Left cardiac atrium (tissue), 4 donors: ENCODE measurements at regions not wholly inside any gene's neighbourhood (a gene's known extent, or its start where the extent isn't known, plus 50 kb on each side); places are given as distances from the start of the nearest gene placed in this dataset.
"Not testable (repeated sequence)": the region's sequence is repeated elsewhere in the genome, so short reads cannot be mapped to it uniquely, and the experiment has no call there.

Source experiments
- ATAC-seq, 2 donors: fragments of 200-7000 bp; cut with Tn5 transposase; one replicate each; pipeline ENCODE4 v1.9.1; 2020; ENCODE audit warnings: mild to moderate bottlenecking in 2 of 2, moderate library complexity in 2 of 2
- DNase-seq: peaks from one replicate; pipeline ENCODE4 v3.0.0-alpha.2; 2020
- intact Hi-C, 2 donors: fragments of 100-400 bp; cut with DNase I; formaldehyde crosslinking; loops; one replicate each; pipeline versions ENCODE4 v1.14.1 to v1.15.1; 2022 to 2023
- donor health status: DM: no; HTN: yes; CAD: no.
- donor health status: DM: no; HTN: yes; CAD: no; lungs with severe emphysema.
- donor health status: DM: yes; HTN: yes; CAD: no.
- donor health status: Dilated cardiomyopathy.

GRCh38 chr20:30894707-30895353, 362.6 kb upstream of the DEFB115 start:
- DNase-seq, intact Hi-C loops, ATAC-seq: not testable (repeated sequence)

DNA sequence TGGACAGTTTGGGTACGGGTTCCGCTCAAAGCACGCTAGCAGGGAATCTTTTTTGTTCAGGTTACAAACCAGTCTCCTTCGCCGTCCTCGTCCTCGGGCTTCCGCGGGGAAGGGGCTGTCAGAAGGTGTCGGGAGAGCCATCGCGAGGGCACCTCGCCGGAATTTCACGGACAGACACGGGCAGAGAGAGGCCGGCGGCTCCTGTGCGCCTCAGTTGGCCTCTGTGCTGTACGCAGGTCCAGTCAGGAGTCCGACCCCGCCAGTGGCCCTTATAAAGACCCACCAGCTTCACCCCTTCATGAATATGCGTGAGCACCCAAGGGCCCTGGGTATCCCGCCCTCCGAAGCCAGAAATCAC, 362.1 kb upstream of the DEFB115 start:
- ATAC-seq, DNase-seq, intact Hi-C loops: not testable (repeated sequence)

DNA sequence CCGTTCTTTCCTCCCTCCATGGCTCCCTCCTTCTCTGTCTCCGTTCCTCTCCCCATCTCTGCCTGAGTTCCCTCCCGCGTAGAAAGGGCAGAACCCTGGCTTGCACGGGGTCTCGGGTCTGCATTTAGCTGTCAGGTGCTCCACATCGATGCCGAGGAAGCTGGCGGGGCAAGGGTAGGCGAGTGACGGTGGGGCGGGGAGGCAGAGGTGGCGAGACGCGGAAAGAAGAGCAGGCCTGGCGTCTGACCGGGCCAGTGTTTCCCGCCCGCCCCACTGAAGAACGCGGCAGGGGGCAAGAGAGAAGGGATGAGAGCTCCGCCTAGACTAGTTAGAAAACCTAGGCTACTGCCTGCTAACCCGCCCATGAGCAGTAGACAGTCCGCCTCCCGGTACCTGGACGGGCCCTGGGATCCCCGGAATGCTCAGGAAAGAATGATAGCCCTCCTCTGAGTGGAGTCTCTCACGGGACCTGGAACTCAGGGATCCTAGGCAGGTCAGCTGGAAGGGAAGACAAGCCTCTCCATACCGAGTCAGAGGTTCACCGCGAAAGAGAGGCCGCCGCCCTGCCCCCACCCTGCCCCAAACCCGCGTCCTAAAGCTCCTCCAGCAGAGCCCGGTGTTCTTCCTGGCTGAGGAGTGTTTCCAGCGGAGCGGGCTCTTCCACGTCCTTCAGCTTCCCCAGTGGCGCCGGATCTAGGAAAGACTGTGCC, 357.9 kb upstream of the DEFB115 start:
- intact Hi-C loops, DNase-seq: not testable (repeated sequence)

GRCh38 chr20:30900080-30900719, 357.3 kb upstream of the DEFB115 start:
- DNase-seq, ATAC-seq, intact Hi-C loops: not testable (repeated sequence)

More for the DNA sequence above, 357.9 kb upstream of the DEFB115 start:
- ATAC-seq, result not testable (repeated sequence)

DNA sequence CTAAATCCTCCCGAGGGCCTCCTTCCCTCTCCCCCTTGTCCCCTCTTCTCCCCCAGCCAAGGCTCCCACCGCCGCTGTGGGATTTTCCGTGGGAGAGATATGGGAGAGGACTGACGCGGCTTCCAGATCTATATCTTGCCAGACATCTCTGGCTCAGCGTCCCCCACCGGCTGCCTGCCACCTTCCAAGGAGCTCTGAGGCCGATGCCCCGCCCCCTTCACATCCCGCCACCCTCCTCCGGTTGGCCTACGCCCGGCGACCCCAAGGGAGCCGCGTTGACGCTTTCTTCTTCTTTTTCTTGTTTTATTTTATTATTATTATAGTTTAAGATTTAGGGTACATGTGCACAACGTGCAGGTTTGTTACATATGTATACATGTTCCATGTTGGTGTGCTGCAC, 352.2 kb upstream of the DEFB115 start:
- DNase-seq, intact Hi-C loops, ATAC-seq: not testable (repeated sequence)

- intact Hi-C loops, result no loop called here
- DNase-seq, result no peak
- ATAC-seq, result no peak
Observed at GRCh38 chr20:30910937-30911725, 346.3 kb upstream of the DEFB115 start.

- intact Hi-C loops, ATAC-seq, DNase-seq: not testable (repeated sequence)
Observed at GRCh38 chr20:30911832-30912660, 345.4 kb upstream of the DEFB115 start.

DNA sequence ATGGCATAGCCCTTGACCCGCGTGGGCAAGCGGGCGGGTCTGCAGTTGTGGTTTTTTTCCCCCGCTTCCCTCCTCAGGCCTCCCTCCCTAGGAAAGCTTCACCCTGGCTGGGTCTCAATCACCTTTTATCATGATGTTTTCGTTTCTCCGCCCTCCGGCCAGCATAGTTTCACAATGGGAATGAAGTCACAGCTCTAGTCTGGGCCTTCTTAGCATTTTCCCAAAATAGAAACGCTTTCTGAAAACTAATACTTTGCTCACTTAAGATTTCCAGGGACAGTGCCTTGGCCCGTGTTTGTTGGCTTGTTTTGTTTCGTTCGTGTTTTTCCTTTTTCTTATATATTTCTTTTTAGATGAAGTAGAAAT, 344.8 kb upstream of the DEFB115 start:
- DNase-seq, ATAC-seq, intact Hi-C loops: not testable (repeated sequence)

- ATAC-seq, intact Hi-C loops, DNase-seq: not testable (repeated sequence)
Observed at GRCh38 chr20:30916404-30916803, 341.1 kb upstream of the DEFB115 start.

DNA sequence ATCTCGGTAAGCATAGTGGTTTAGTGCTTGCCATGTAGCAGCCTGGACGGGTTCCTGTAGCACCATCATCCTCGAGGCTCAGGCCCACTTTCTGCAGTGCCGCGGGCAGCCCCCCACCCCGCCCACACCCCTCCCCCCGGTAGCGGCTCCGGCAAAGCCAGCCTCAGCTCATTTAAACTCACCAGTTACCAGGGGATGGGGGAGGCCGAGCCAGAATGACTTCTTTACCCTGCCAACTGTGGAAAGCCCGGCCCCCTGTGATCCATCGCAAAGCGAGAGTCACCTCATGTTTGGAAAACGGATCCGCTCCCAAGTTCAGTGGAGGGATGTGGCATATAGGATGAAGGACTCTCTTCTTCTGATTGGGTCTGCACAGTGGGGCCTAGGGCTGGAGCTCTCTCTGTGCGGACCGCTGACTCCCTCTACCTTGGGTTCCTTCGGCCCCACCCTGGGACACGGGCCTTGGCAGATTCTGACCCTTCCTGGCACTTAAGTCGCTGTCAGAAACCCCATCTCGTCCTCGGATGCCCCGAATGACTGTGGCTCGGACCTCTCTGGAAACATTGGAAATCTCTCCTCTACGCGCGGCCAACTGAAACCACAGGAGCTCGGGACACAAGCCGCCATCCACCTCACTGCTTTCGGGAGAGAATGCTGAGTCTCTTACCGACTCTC, 337.8 kb upstream of the DEFB115 start:
- intact Hi-C loops, result no loop called here
- no peak for DNase-seq
- ATAC-seq, result no peak

DNA sequence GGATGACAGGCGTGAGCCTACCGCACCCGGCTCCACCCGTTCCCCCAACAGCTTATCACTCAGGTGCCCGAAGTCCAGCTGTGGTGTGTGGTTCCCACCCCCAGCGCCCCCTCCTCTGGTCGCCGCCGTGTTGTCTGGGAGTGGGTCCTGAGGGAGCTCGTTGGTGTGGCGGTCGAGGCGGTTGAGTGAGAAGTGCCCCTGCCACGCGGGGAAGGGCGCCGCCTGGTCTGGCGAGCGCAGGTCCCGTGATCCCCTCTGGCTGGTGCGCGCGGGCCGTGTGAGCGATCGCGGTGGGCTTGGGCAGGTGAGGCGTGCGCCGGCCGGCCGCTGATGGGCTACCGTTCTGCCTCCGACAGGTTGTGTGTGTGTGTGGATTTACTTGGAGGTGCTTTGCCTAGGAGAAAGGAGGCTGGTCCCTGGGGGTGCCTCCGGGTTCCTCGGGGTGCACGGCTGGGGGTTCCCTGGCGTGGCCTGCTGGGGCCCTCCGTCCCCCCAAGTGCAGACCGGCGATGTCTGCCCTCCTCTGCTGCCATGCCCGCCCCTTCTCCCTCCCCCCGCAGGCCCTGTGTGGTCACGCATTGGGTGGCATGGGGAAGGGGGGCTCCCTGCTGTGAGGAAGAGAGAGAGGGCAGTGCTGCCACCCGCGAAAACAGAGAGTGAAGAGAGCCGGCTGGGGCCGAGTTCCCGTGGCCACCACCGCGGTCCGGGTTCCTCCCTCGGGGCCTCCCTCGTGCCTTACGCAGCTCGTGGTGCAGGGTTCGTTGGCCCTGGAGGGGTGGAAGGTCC, 336.0 kb upstream of the DEFB115 start:
- no peak for DNase-seq
- intact Hi-C loops, result no loop called here
- ATAC-seq, result no peak

GRCh38 chr20:30922129-30922528, 335.3 kb upstream of the DEFB115 start:
- intact Hi-C loops, result no loop called here
- DNase-seq (no peak), ATAC-seq (no peak)

- ATAC-seq (no peak), DNase-seq (no peak)
- intact Hi-C loops, result no loop called here
Observed at GRCh38 chr20:30937790-30938189, 319.7 kb upstream of the DEFB115 start.

- intact Hi-C loops, result no loop called here
- no peak for ATAC-seq
- no peak for DNase-seq
Observed at GRCh38 chr20:30949761-30950160, 307.7 kb upstream of the DEFB115 start.

DNA sequence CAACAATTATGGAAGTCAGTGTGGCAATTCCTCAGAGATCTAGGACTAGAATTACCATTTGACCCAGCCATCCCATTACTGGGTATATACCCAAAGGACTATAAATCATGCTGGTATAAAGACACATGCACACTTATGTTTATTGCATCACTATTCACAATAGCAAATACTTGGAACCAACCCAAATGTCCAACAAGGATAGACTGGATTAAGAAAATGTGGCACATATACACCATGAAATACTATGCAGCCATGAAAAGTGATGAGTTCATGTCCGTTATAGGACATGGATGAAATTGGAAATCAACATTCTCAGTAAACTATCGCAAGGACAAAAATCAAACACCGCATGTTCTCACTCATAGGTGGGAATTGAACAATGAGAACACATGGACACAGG, 306.4 kb upstream of the DEFB115 start:
- intact Hi-C loops, ATAC-seq, DNase-seq: not testable (repeated sequence)

DNA sequence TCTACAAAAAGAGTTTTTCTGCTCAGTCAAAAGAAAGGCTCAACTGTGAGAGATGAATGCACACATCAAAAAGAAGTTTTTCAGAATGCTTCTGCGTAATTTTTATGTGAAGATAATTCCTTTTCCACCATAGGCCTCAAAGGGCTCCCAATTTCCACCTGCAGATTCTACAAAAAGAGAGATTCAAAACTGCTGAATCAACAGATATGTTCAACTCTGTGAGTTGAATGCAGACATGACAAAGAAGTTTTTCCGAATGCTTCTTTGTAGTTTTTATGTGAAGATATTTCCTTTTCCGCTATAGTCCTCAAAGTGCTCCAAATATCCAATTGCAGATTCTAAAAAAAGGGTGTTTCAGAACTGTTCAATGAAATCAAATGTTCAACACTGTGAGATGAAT, 300.8 kb upstream of the DEFB115 start:
- intact Hi-C loops, ATAC-seq, DNase-seq: not testable (repeated sequence)

DNA sequence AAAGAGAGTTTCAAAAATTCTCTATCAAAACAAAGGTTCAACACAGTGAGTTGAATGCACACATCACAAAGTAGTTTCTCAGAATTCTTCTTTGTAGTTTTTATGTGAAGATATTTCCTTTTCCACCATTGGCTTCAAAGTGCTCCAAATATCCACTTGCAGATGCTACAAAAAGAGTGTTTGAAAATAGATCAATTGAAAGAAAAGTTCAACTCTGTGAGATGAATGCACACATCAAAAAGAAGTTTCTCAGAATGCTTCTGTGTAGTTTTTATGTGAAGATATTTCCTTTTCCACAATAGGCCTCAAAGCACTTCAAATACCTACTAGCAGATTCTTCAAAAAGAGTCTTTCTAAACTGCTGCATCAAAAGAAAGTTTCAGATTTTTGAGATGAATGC, 298.3 kb upstream of the DEFB115 start:
- DNase-seq, ATAC-seq, intact Hi-C loops: not testable (repeated sequence)
